Kidney glomerular epithelial cell (primary cell): ENCODE measurements at regions not wholly inside any gene's neighbourhood (a gene's known extent, or its start where the extent isn't known, plus 50 kb on each side); places are given as distances from the start of the nearest gene placed in this dataset.

Experiments used
- DNase-seq: peaks from one replicate; lab custom pipeline; 2025; lab: John Stamatoyannopoulos, UW

DNA sequence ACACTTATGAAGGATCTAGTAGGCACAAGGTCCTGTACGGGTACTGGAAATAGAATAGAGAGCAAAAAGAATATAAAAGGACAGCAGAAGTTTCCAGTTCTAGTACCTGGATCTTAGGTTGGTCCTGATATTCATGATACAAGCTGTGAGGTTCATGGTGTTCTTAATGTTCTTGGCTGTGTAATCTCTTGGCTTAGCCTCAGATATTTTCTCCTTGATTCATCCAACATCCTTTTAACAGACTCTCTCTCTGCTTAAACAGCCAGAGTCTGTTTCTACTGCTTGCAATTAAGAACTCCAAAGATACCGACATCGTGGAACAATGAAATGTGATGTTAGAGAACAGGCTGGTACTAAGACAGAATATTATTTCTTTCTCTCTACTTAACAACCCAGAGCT lies 49.9 kb downstream of the CNTN3 start:
- no peak for DNase-seq

DNA sequence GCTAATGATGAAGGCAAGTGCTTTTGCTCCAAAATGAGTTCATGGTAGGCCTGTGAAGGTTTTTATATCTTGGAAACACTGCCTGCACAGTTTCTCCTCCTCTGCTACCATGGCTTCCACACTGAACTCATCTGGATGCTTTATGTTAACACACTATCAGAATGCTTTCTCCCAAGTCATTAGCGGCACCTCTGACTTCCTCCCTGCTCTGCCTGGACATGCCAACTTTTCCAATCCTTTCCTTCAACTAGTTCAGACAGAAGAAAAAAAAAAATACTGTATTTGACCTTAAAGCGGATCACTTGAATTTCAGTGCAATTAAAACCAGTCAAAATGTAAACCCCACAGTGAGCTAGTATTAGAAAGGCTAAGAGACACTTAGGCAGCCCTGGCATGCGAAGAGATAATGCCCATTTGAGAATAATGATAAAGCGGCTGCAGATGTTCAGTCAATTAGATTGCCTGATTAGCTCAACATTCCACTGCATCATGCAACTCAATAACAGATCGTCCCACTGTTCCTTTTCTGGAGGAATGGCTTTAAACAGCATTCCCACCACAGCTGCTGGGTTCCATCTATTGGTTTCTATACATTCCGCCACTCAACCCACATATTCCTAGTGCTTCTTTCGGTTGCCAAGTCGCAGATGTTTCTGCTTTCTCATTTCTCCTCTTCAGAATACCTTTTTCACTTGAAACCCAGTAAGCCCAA lies 51.7 kb downstream of the CNTN3 start:
- DNase-seq, result no peak

DNA sequence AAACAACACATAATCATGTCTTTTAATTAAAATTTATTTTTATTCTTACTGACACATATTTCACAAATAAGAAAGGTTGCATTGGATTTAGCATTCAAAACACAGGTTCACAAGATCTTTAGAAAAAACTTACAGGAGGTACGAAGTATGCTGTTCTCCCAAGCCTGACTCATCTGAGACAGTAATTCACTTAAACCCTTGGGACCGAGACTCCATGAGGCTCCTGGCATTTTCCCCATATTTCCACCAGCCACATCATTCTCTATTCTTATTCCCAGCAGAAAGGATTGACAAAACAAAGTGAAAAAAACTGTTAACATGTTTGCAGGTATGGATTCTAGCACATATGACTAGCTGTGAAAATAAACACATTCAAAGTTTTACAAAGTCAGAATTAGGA lies 52.6 kb downstream of the CNTN3 start:
- DNase-seq, result no peak

DNA sequence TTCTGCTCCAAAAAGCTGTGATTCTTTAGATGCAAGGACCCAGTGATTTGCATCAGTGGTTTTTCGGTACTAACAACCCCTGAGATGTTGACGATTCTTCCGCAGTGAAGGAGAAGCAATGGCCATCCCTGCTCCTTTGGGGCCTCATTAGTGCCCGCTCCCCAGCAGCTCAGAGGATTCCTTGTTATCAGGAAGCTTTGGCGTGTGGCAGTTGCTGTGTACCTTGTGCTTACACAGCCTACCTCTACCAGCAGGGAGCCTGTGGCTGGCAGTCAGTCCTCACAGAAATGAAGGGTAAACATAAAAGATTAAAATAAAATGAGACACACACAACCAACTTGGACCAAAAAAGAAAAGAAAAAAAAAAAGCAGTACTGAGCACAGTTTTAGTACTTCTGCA lies 55.2 kb downstream of the CNTN3 start:
- DNase-seq, result no peak

DNA sequence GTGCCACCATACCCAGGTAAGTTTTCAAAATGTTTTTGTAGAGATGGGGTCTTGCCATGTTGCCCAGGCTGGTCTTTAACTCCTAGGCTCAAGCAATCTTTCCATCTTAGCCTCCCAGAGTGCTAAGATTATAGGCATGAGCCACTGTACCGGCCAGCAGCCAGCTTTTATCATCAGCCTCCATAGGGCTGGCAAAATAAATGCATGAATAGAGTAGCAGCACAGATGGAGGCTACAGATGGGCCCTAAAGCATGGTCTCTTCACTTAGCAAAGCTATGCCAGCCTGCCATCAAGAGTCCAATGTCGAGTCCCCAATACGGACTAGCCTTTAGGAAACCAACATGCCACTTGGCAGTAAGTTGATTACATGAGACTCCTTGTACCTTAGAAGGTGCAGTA lies 63.8 kb downstream of the CNTN3 start:
- no peak for DNase-seq

DNA sequence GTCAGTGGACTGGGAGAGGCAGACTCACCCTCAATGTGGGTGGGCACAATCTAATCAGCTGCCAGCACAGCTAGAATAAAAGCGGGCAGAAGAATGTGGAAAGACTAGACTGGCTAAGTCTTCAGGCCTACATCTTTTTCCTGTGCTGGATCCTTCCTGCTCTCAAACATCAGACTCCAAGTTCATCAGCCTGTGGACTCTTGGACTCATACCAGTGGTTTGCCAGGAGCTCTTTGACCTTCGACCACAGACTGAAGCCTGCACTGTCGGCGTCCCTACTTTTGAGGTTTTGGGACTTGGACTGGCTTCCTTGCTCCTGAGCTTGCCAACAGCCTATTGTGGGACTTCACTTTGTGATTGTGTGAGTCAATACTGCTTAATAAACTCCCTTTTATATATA lies 68.0 kb downstream of the CNTN3 start:
- no peak for DNase-seq

DNA sequence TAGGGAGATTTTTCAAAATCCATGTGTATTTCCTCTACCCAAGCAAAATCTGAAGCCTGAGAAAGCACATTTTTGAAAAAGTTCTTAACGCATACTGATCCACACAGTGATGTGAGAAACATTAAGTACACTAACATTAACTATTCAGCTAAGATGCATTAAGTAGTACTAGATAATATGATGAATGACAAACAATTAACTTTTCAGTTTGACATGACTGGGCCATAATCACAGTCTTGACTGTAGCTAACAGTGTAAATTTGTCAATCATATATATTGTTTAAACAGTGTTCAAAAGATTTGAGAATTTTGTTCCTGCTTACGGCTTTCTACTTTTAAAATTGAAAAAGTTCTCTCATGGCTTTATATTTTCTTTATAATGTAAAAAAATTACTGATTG lies 72.0 kb downstream of the CNTN3 start:
- DNase-seq, result no peak

DNA sequence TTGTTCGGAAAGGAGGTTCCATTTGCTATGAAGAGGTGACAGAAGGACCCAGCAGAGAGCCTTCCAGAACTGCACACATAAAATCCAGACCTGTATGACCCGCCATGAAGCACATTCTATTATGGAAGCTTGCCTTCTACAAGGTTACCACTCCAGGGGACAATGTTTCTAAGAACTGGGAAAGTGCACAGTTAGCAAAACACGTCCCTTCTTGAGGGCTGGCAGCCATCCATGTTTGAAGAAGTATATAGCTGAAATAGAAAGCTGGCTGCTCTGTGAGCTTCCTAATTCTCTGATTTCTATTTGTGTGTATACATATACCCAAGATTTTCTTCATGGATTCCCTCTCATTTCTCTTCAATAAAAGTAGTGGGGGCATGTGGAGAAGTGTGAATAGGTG lies 74.6 kb downstream of the CNTN3 start:
- DNase-seq, result no peak

DNA sequence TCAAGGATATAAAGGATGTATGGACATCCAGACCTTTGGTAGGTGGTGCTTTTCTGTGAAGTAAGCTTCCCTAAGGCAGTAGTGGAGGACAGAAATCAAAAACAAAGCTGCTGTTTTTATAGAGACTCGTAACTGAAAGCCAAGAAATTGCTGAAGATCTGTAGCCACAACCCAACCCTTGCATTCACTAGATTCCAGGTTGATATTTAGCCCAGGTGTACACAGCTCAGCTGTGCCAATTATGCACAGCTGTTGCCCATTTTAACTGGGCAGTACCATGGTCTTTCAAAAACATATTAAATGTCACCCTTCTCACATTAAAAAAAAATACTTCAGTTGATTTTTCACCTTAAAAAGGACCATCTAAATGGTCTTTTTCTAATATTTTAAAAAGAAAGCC lies 75.8 kb downstream of the CNTN3 start:
- DNase-seq, result no peak

DNA sequence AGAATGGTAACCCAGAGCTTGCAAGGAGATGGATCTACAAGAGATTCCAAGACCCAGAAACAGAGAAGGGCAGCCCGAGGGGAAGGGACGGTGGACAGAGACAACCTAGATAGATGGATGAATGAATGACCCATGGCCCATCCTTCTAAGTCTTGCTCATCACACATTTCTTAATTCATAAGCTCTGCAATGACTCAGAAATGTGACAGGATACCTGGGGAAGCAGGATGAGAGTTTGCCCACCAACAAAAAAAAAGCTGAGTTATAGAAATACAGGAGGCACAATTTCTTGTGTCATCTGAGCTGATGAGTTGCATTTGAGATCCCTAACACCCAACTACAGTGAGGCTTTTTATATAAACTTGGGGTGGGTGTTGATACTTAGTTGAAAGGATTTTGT lies 76.6 kb downstream of the CNTN3 start:
- no peak for DNase-seq

DNA sequence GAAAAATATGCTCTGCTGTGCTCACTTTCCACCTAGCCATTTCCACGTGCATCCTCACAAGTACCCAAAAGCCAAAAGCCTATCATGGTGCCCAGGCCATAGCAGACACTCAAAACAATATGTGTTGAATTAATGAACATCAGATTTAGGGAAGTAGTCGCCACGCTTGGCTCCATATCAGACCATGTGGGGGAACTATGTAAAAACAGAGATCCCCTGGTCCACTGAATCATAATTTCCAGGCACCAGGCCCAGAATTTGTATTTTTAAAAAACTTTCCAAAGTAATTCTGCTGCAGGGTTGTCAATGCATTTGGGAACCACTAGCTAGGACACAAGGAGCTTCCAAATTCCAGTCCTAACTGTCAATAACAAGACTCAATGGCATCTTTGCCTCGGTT lies 77.3 kb downstream of the CNTN3 start:
- DNase-seq, result no peak

DNA sequence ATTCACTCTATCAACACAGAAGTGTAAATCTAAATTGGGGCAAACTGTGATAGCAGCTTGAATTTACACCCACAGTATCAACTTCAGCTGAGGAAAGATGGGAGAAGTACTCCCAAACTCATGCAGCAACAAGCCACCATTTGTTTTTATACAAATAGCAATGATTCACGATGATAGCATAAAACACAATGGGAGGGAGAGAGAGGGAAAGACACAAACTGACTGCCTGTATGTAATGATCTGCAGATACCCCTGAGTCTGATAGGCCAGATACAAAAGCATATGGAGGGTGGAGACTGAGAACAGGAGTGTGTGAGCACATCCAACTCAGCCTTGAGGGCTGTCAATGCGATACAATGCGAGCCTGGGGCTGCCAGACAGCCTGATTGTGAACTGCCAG lies 79.2 kb downstream of the CNTN3 start:
- no peak for DNase-seq

DNA sequence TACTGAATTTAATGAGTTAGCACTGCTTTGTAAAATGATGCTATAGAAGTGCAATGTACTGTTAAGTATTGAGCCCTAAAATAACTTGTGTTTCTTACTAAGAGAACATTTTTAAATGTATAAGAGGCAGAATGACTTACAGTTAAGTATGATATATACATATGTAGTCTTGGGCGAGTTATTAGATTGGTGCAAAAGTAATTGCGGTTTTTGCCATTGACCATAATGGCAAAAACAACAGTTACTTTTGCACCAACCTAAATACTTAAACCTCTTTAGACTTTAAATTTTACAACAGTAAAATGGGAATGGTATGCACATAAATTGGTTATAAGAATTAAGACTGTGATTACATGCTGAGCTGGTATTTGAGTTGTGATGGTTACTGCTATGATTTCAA lies 79.8 kb downstream of the CNTN3 start:
- no peak for DNase-seq

DNA sequence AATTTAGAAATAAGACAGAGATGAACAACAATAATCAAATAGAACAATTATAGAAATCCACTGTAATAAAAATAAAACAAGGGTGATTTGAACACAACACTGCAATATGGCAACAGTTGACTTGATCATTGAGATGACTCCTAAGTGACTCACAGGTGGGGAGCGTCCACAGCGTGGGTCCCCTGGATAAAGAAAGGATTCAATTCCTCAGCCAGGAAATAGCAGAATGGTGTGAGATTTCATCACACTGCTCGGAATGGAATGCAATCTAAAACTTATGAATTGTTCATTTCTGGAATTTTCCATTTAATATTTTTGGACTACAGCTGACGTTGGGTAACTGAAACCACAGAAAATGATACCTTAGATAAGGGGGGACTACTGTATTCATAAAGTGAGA lies 82.0 kb downstream of the CNTN3 start:
- no peak for DNase-seq

DNA sequence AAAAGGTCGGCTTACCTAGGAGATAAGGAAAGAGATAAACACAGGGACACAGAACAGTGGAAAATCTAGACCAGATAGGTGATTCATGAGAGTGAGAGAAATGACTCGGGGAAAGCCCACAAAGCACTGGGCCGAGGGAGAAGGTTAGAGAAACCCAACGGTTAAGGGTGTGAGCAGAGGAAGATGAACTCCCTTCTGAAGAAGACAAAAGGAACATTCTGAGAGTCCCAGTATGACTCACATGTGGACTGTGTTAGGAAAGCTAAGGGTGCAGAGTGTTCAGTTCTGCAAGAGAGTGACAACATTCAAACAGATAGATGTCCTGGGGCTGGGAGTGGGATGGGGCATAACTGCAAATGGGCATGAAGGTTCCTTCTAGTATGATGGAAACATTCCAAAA lies 83.0 kb downstream of the CNTN3 start:
- no peak for DNase-seq

DNA sequence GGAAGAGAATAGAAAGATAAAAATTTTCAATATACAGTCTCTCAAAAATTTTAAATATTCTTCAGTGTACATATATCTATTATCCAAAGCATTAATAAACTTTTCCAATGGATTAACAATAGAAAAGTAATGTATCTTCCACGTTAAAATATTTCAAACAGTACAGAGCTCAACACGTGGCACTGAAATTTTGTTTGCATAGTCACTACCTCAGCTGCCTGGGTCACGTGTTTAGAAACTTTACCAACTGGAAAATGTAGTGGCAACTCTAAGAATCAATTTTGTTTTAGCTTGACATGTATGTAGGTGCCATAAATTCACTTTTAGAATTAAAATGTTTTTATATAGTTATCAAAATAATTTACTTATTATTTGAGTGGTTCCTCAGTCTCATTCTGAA lies 85.3 kb downstream of the CNTN3 start:
- no peak for DNase-seq

DNA sequence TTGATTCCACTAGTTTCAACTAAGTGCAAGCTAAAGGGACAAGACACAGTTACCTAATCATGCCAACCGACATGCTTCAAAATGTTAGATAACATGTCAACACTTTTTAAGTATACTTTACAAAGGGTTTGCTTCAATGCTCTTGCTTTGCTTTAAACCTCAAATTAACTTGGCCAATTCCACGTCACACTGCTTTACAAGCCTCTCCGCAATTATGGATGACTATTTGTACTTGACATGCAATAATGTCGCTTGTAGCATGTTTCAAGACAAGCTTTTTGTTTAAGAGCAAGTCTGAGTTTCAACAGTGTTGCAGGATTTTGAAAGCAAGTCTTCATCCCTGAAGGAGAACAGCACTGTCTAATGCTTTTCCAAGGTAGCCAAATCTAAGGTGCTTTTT lies 86.9 kb downstream of the CNTN3 start:
- DNase-seq, result no peak

DNA sequence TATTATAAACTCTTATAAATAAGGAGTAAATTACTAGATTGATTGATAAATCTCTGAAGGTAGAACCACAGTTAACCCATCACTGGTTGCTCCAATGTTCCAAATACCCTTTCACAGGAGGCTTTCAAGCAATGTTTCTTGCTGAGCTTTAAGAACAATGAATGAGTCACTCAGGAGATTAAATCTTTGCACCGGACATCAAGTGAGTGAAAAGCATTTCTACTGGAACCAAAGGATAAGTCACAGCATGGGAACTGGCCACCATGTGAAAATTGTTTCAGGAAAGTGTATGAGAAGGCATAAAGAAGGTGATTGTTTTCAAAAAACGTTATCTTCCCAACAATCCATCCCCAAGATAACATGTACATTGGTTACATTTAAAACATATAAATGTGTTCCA lies 90.6 kb downstream of the CNTN3 start:
- no peak for DNase-seq

DNA sequence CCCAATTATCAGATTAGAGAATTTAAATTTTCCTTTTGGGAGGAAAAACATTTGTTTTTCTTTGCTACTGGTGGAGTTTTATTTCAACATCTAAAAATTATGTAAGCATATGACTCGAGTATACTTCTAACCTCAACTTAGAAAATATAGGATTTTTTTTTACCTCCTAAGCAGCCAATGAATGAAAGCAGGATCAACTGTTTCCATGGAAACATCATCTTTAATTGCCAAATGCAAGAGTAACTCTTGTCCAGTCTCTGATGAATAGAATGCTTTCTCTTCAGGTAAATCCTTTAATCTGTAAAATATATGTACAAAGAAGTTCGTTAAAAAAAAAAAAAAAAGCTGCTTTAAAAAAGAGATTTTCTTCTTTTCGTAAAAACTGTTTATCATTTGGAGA lies 93.6 kb downstream of the CNTN3 start:
- no peak for DNase-seq

DNA sequence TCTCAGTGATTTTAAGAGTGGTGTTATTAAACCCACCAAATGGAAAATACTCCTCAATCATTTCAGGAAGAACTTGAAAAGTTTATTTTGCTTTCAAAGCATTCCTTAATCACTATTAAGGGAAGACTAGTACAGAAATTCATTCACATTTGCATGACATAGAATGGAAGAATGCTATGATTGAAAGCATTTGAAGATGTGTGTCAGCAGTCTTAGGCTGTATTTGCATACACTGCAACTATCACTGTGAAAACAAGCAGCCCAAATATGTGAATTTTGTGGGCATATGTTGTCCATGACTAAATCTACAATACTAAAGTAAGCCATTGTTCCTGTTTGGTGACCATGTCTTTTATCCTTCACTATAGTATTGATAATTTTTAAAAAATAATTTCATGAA lies 95.8 kb downstream of the CNTN3 start:
- no peak for DNase-seq

DNA sequence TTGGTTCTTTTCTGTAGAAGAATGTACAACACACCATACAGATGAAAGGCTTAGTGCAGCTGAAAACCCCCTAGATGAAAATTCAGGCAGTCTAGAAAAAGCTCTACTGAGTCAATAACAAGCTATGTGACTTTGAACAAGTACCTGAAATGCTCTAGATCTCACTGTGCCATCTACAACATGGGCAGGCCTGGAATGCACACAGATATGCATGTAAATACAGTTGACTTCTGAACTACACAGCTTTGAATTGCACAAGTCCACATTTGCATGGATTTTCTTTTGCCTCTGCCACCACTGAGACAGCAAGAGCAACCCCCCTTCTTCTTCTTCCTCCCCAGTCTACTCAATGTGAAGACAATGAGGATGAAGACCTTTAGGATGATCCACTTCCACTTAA lies 98.4 kb downstream of the CNTN3 start:
- DNase-seq, result no peak

DNA sequence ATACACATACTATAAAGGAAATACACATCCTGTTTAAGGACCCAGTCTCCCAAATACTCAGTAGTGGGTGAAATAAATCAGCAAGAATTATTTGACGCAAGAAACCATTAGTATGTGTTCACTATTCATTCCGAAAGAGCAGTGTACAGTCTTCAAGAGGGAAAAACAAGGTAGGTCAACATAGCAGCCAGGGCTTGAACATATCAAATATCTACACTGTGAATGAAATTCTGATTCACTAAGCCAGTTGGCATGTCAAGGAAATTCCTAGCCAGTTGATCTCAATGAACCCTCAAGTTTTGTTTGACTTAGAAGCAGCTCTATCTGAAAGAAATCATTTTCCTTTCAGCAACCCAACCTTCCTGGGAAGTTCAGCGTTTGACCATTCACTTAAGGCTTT lies 99.0 kb downstream of the CNTN3 start:
- no peak for DNase-seq

DNA sequence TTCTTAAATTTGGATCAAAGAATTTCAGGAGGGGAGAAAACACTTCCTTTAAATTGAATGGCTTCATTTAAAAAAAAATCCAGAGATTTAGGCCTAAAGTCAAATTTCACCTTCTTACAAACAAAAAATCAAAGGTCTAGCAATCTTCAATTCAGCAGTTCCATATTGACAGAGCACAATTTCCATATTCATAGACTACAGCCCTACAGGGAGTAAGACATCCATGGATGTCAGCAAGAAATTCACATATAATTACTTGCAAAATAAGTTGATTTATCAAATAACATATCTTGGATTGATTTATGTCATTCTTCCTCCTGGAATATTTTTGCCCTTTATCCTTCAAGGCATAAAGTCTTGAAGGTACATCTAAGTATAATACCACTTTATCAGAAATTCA lies 103.4 kb downstream of the CNTN3 start:
- no peak for DNase-seq

DNA sequence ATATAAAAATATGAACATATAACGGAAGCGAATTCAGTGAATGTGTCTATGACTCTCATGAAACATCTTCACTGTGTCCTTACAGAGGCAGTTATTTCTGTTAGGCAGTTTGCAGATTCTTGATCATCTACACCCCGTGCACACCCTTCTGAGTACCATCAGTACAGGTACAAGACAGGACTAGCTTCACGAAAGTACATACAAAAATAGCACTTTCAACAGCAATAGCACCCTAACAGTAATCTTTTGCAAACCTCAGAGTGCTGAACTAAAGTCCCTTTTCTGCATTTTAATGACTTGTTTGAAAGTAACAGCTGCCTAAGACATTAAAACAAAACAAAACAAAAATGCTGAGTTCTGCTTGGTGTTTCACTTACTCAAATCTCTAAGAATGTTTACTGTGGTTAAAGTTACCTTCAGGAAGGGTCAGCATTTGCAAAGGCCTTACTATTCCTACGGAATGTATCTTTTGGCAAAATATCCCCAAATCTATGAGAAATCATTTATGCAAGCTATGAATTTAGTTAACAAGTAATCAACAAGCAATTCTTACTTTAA lies 104.1 kb downstream of the CNTN3 start:
- no peak for DNase-seq

DNA sequence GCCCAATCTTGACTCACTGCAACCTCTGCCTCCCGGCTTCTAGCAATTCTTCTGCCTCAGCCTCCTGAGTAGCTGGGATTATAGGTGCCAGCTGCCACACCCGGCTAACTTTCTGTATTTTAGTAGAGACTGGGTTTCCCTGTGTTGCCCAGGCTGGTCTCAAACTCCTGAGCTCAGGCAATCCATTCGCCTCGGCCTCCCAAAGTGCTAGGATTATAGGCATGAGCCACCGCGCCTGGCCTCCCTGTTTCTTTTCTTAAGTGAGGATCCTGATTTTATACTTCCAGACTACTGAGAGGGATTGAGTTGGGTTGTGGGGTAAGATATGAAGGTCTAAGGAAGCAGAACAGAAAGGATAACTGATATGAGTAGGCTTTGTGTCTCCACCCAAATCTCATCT lies 106.8 kb downstream of the CNTN3 start:
- DNase-seq, result no peak
